ENCODE measurements at regions not wholly inside any gene's neighbourhood (a gene's known extent, or its start where the extent isn't known, plus 50 kb on each side); places are given as distances from the start of the nearest gene placed in this dataset.

GRCh38 chr9:108158236-108158995 lies 668.8 kb upstream of the KLF4 start:
- no peaks in the 10 kb centered on the region for H3K9me3 ChIP-seq (ENCODE audit: insufficient read depth, low read depth, low read length)
- Mint-ChIP-seq H3K4me1 (ENCODE audit: low read depth, unreplicated experiment) (peaks cover 11% of the 10 kb centered on the region), H3K27ac (ENCODE audit: unreplicated experiment) (no peak overlapping the region), H3K27me3 (ENCODE audit: low read depth, unreplicated experiment) (peaks cover 12% of the 10 kb centered on the region), H3K4me3 (ENCODE audit: unreplicated experiment) (no peak overlapping the region), H3K9me3 (ENCODE audit: unreplicated experiment) (no peaks in the 10 kb centered on the region), H3K36me3 (ENCODE audit: low read depth, unreplicated experiment) (no peaks in the 10 kb centered on the region)
- no peak overlapping the region for H3K9ac ChIP-seq (ENCODE audit: low read length)
- H3K27ac ChIP-seq (ENCODE audit: low read depth, low read length) = no peak overlapping the region
- no peak overlapping the region for H3K4me2 ChIP-seq (ENCODE audit: low read length)
- H3K36me3 ChIP-seq (ENCODE audit: insufficient read depth, low read length) = no peaks in the 10 kb centered on the region
- no peak for DNase-seq (ENCODE audit: low read depth)
- no peaks in the 10 kb centered on the region for H4K20me1 ChIP-seq (ENCODE audit: insufficient read depth, low read length)
- no peaks in the 10 kb centered on the region for H3K27me3 ChIP-seq (ENCODE audit: insufficient read depth, low read length)
- H3K4me3 ChIP-seq (ENCODE audit: insufficient read depth, low read depth, low read length) = no peak overlapping the region
- peaks cover 5% of the 10 kb centered on the region for H3K4me1 ChIP-seq (ENCODE audit: insufficient read depth, low read length)
- no peak overlapping the region for H2AFZ ChIP-seq (ENCODE audit: low read depth, low read length)
- no peak for FAIRE-seq
- no peaks in the 10 kb centered on the region for H3K79me2 ChIP-seq (ENCODE audit: insufficient read depth, low read length)
- TF ChIP-seq CTCF (IDR thresholded peaks at IDR 0.05; ENCODE audit: insufficient read depth, low read depth, low read length) = no peak
- TF ChIP-seq EZH2 (IDR thresholded peaks at IDR 0.05; ENCODE audit: insufficient read depth, low read length) = no peak

- Mint-ChIP-seq H3K9me3 (ENCODE audit: unreplicated experiment) (no peaks in the 10 kb centered on the region), H3K4me1 (ENCODE audit: low read depth, unreplicated experiment) (peaks cover 6% of the 10 kb centered on the region), H3K36me3 (ENCODE audit: low read depth, unreplicated experiment) (no peaks in the 10 kb centered on the region), H3K27ac (ENCODE audit: unreplicated experiment) (no peak overlapping the region), H3K4me3 (ENCODE audit: unreplicated experiment) (no peak overlapping the region), H3K27me3 (ENCODE audit: low read depth, unreplicated experiment) (peaks cover 10% of the 10 kb centered on the region)
- H3K4me2 ChIP-seq (ENCODE audit: low read length) = no peak overlapping the region
- no peak overlapping the region for H3K9ac ChIP-seq (ENCODE audit: low read length)
- no peak overlapping the region for H2AFZ ChIP-seq (ENCODE audit: low read depth, low read length)
- H3K36me3 ChIP-seq (ENCODE audit: insufficient read depth, low read length) = no peaks in the 10 kb centered on the region
- no peaks in the 10 kb centered on the region for H3K9me3 ChIP-seq (ENCODE audit: insufficient read depth, low read depth, low read length)
- H3K4me3 ChIP-seq (ENCODE audit: insufficient read depth, low read depth, low read length) = no peak overlapping the region
- FAIRE-seq (no peak), DNase-seq (ENCODE audit: low read depth) (no peak)
- no peak overlapping the region for H3K27ac ChIP-seq (ENCODE audit: low read depth, low read length)
- no peaks in the 10 kb centered on the region for H3K27me3 ChIP-seq (ENCODE audit: insufficient read depth, low read length)
- no peaks in the 10 kb centered on the region for H3K4me1 ChIP-seq (ENCODE audit: insufficient read depth, low read length)
- no peaks in the 10 kb centered on the region for H4K20me1 ChIP-seq (ENCODE audit: insufficient read depth, low read length)
- no peak for TF ChIP-seq CTCF (IDR thresholded peaks at IDR 0.05; ENCODE audit: insufficient read depth, low read depth, low read length)
- TF ChIP-seq EZH2 (IDR thresholded peaks at IDR 0.05; ENCODE audit: insufficient read depth, low read length) = no peak
- H3K79me2 ChIP-seq (ENCODE audit: insufficient read depth, low read length) = no peaks in the 10 kb centered on the region
Observed at GRCh38 chr9:108156270-108156998, 666.9 kb upstream of the KLF4 start.

- H3K4me2 ChIP-seq (ENCODE audit: low read length) = no peak overlapping the region
- H3K4me1 Mint-ChIP-seq (ENCODE audit: low read depth, unreplicated experiment) = peaks cover 8% of the 10 kb centered on the region
- no peak overlapping the region for H3K27ac Mint-ChIP-seq (ENCODE audit: unreplicated experiment)
- no peak overlapping the region for H3K4me3 Mint-ChIP-seq (ENCODE audit: unreplicated experiment)
- TF ChIP-seq CTCF (IDR thresholded peaks at IDR 0.05; ENCODE audit: insufficient read depth, low read depth, low read length) (no peak), EZH2 (IDR thresholded peaks at IDR 0.05; ENCODE audit: insufficient read depth, low read length) (no peak)
- FAIRE-seq (no peak), DNase-seq (ENCODE audit: low read depth) (no peak)
- H3K27me3 ChIP-seq (ENCODE audit: insufficient read depth, low read length) = no peaks in the 10 kb centered on the region
- no peak overlapping the region for H3K4me3 ChIP-seq (ENCODE audit: insufficient read depth, low read depth, low read length)
- no peaks in the 10 kb centered on the region for H3K27me3 Mint-ChIP-seq (ENCODE audit: low read depth, unreplicated experiment)
- H3K36me3 ChIP-seq (ENCODE audit: insufficient read depth, low read length) = no peaks in the 10 kb centered on the region
- H3K79me2 ChIP-seq (ENCODE audit: insufficient read depth, low read length) = no peaks in the 10 kb centered on the region
- no peaks in the 10 kb centered on the region for H3K9me3 Mint-ChIP-seq (ENCODE audit: unreplicated experiment)
- no peak overlapping the region for H3K27ac ChIP-seq (ENCODE audit: low read depth, low read length)
- H3K36me3 Mint-ChIP-seq (ENCODE audit: low read depth, unreplicated experiment) = no peaks in the 10 kb centered on the region
- no peak overlapping the region for H3K9ac ChIP-seq (ENCODE audit: low read length)
- H4K20me1 ChIP-seq (ENCODE audit: insufficient read depth, low read length) = no peaks in the 10 kb centered on the region
- H2AFZ ChIP-seq (ENCODE audit: low read depth, low read length) = no peak overlapping the region
- H3K9me3 ChIP-seq (ENCODE audit: insufficient read depth, low read depth, low read length) = no peaks in the 10 kb centered on the region
- H3K4me1 ChIP-seq (ENCODE audit: insufficient read depth, low read length) = no peaks in the 10 kb centered on the region
Observed at GRCh38 chr9:108153416-108153815, 663.8 kb upstream of the KLF4 start.

Measured in astrocyte (in vitro differentiated cells and primary cell).